NCI-H748 treated with DMSO at 0.1 percent for 48 hours (cell line): ENCODE measurements at regions not wholly inside any gene's neighbourhood (a gene's known extent, or its start where the extent isn't known, plus 50 kb on each side); places are given as distances from the start of the nearest gene placed in this dataset.
"Not testable (repeated sequence)": the region's sequence is repeated elsewhere in the genome, so short reads cannot be mapped to it uniquely, and the experiment has no call there.

Source experiments
- DNase-seq: peaks from one replicate; lab custom pipeline; 2025; lab: John Stamatoyannopoulos, UW

- no peak for DNase-seq
These were observed 112.6 kb downstream of the LRIG2 start for GRCh38 chr1:113185463-113186104.

- DNase-seq = no peak
These were observed 117.1 kb downstream of the LRIG2 start for GRCh38 chr1:113190078-113190477.

GRCh38 chr1:113190930-113191329 is 117.9 kb downstream of the LRIG2 start:
- DNase-seq = no peak

GRCh38 chr1:113191579-113192076 is 118.6 kb downstream of the LRIG2 start:
- no peak for DNase-seq

DNA sequence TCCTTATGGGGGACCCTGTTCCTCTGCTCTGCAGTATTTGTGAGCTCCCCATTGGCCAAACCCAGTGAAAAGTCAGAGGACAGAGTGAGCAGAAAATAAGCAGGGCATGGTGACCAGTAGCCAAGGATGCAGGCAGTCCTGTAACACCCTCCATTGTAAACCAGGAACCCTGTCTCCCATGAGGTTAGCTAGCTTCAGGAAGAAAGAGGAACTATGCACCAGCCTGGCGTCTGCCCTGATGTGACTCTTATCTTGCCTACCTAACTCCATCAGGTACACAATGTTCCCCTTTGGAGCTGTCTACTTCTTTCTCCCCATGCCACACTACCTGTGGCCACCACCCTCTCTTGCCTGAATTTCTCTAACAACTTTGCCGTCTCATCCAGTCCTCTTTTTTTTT is 119.2 kb downstream of the LRIG2 start:
- DNase-seq = no peak

- no peak for DNase-seq
These were observed 120.0 kb downstream of the LRIG2 start for GRCh38 chr1:113192980-113193379.

DNA sequence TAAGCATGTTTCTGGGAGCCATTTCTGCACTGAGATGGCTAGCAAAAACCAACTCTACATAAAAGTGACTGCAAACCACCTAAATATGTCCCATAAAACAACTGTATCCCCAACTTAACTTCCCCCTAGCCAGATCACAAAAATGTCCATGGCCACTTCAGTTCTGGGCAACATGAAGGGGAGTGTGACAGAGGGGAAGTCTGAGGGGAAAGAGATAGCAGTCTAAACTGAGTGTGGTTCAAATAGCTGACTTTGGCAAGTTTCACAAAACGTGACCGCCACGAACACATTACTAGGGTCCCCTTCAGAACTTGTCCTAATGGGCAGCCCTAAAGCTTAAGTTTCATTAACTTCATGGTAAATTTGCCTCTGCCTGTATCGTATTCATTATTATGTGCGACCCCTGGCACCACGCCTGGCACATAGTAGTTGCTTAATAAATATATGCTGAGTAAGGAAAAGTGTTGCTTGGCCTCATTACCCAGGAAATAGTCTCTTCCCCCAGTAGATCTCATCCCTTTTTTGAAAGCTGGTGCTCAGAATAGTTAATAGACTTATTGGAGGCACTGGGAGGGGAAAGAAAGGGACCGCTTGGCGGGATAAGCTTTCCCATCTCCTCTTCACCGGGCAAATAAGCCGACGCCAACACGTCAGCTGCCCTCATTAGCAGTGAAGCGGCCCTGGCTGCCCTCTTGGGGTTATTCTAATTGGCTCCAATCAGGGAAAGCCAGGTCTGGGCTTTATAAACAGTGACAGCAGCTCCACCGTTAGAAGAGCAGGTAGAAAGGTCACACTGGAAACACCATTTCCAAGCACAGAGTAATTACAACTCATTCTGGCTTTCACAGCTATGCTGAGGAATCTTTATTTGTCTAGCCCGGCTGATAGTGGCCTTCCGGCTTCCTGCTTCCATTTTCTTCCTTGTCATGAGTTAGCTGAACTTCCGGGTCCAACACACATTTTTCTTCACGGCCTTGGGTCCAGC is 122.1 kb downstream of the LRIG2 start:
- DNase-seq = no peak

DNA sequence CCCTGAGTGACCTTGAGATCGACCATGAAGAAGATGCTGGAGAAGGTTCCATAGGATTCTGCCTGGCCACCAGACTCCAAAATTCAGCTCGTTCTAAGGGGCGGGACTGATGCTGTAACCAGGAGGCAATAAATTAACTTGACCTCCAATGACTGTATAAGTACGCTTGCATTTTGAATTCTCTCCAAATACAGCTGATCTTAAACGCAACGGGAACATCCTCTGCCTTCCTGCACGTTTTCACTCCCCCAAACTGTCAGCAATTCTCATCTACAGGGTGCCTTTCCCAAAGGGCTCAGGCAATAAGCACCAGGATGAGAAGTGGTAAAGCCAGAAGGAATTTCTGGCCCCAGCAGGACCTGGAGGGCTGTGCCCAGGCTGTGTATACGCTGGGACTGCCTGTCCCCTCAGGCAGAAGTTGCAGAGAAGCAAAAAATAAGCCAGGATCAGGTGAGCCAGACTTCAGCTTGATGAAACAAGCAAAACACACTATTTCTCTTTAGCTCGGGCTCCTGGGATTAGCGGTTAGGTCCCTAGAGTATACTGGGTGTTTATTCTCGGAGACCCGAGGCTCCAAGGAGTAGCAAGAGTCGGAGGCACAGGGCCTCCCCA is 124.8 kb downstream of the LRIG2 start:
- DNase-seq = no peak

- no peak for DNase-seq
These were observed 125.8 kb downstream of the LRIG2 start for GRCh38 chr1:113198806-113199205.

GRCh38 chr1:113199760-113200455 is 126.9 kb downstream of the LRIG2 start:
- no peak for DNase-seq

DNA sequence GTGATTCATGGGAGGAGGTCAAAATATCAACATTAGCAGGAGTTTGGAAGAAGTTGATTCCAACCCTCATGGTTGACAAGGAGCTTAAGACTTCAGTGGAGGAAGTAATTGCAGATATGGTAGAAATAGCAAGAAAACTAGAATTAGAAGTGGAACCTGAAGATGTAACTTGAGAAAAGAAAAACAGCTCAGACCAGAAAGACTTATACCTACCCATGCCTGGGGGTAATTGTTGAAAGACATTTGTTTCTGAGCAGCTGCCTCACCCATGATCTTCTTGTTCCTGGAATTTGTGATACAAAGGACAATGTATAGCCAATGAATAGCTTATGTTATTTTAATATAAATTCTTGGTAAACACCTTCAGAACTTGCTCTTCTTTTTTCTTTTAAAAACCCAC is 128.6 kb downstream of the LRIG2 start:
- no peak for DNase-seq

DNA sequence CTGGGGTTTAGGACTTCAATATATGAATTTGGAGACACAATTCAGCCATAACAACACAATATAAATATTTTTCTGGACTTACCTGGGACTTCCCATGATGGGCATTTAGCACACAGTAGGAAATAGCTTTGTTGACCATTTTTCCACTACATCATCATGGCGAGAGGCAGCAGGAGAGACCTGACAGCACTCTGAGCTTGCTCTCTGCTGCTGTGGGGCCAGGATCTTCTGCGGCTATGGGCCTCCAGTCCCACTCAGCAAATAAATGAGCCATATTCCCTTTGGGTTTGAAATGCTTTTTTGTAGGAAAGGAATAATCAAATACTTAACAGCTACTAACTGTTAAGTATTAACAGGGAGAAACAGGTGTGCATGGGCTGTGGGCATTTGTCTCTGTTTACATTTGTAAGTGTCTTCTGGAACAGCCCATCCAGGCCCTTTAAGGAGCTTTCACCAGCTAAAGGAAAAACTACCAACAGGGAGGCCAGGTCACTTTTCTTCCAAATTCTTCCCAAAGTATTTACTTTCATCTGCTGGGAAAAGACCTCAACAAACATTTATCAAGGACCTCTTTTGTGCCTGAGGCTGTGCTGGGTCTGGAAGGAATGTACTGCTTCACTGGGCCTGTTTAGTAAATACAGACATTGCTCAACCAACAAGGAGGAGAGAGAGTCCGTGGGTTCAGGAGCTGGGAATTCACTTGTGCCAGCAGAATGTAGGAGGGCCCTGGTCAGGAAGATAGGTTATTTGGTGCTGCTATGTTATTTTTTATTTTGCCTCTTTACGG is 133.2 kb downstream of the LRIG2 start:
- DNase-seq = no peak

DNA sequence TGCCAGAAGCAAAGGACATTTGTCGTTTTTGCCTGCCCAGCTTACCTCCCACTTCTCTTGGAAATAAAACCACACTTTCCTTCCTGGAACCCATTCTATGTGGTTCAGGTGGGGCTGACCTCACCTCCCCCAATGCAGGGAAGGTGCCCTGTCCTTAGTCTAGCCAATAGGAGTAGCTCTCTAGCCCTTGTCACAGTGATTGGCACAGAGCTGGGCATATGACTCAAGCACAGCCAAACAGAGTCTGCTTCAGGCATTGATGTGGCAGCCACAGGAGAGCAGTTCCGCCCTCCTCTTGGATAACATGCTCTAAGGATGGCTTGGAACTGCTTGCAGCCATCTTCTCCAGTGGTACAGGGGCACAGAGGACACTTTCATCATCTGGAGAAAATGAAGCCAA is 134.0 kb downstream of the LRIG2 start:
- no peak for DNase-seq

- DNase-seq = no peak
These were observed 134.5 kb downstream of the LRIG2 start for GRCh38 chr1:113207457-113207856.

DNA sequence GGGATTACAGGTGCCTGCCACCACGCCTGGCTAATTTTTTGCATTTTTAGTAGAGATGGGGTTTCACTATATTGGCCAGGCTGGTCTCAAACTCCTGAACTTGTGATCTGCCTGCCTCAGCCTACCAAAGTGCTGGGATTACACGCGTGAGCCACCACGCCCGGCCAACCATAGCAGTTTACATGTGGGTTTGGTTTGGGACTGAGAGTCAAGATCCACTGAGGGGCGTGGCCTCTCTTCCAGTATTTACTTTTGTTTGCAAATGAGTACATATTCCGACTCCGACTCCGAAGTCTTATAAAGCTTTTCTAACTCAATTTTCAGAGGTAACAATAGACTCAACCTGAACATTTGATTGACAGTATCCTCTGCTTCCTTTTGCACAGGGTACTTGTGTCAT is 135.4 kb downstream of the LRIG2 start:
- not testable (repeated sequence) for DNase-seq

DNA sequence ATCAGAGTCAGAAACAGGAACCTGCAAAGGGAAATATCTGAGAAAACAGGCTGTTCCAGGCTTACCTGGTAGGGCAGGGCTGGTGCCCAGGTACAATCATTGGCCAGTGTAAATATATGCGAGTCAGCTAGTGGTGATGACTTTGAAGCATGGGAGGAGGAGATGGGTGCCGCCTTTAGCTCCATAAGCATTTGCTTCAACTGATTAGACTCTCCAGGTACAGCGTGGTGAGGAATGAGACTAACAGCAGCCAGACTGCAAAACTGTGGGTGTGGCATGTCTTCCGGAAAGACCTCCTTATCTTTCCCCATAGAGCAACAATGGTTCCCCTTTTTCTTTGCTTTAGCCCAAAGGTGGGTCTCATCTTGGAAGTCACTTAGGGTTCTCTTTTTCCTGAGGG is 137.2 kb downstream of the LRIG2 start:
- no peak for DNase-seq

DNA sequence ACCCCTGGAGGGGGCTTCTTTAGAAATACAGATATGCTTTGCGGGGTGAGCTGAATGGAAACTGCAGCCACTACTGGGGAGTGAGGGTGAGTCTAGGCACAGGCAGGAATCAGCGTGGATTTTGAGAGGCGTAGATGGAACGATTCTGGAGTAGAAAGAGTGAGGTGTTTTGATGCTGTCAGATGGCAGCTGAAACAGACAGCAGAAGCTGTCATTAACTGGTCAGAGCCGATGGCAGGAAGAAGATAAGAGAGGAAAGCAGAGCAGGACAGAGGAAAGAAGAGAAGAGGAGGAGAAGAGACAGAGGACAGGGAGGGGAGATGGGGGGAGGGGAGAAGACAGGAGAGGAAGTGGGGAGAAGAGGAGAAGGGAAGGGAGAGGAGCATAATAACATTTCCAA is 138.5 kb downstream of the LRIG2 start:
- no peak for DNase-seq

DNA sequence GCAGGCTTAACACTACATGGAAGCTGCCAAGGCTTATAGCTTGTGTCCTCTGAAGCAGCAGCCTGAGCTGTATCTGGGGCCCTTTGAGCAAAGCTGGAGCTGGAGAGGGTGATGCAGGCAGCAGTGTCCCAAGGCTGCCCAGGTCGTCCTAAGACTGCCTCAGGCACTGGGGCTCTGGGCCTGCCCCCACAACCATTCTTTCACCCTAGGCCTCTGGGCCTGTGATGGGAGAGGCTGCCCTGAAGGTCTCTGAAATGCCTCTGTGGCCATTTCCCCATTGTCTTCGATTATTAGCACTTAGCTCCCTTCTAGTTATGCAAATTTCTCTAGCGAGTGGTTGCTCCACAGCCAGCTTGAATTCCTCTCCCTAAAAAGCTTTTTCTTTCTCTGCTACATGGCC is 142.0 kb downstream of the LRIG2 start:
- no peak for DNase-seq

GRCh38 chr1:113216664-113217063 is 143.7 kb downstream of the LRIG2 start:
- DNase-seq = no peak

- no peak for DNase-seq
These were observed 144.6 kb downstream of the LRIG2 start for GRCh38 chr1:113217447-113218208.

GRCh38 chr1:113219377-113219776 is 146.4 kb downstream of the LRIG2 start:
- DNase-seq = no peak
